ENCODE measurements at regions not wholly inside any gene's neighbourhood (a gene's known extent, or its start where the extent isn't known, plus 50 kb on each side); places are given as distances from the start of the nearest gene placed in this dataset.

- no peak for TF ChIP-seq POLR2A (IDR thresholded peaks at IDR 0.05)
- TF ChIP-seq, protein P1, sequence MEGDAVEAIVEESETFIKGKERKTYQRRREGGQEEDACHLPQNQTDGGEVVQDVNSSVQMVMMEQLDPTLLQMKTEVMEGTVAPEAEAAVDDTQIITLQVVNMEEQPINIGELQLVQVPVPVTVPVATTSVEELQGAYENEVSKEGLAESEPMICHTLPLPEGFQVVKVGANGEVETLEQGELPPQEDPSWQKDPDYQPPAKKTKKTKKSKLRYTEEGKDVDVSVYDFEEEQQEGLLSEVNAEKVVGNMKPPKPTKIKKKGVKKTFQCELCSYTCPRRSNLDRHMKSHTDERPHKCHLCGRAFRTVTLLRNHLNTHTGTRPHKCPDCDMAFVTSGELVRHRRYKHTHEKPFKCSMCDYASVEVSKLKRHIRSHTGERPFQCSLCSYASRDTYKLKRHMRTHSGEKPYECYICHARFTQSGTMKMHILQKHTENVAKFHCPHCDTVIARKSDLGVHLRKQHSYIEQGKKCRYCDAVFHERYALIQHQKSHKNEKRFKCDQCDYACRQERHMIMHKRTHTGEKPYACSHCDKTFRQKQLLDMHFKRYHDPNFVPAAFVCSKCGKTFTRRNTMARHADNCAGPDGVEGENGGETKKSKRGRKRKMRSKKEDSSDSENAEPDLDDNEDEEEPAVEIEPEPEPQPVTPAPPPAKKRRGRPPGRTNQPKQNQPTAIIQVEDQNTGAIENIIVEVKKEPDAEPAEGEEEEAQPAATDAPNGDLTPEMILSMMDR (IDR thresholded peaks at IDR 0.05) = no peak
- no peak for TF ChIP-seq POLR2AphosphoS5 (IDR thresholded peaks at IDR 0.05)
These were observed 257.6 kb downstream of the FOXL1 start for GRCh38 chr16:86835982-86836381.
